ENCODE measurements at regions not wholly inside any gene's neighbourhood (a gene's known extent, or its start where the extent isn't known, plus 50 kb on each side); places are given as distances from the start of the nearest gene placed in this dataset.

DNA sequence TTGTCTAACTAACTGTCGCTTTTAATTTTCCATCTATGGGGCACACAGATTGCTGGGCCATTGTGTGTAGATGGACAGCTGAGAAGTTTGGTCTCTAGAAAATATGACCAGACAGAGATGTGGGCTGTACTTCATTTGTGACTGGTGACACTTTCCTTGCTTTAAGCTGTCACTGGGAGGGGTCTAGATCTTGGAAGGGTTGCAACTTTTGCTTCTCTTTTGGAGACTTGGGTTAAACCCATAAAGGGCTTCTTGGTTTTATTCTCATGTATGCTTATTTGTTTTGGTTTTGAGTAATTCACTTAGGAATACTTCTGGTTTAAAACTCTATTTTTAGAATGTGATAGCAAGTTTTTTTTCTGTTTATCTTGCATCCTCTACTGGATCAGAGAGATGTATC is 80.2 kb downstream of the ETS2 start:
- TF ChIP-seq, protein P1, sequence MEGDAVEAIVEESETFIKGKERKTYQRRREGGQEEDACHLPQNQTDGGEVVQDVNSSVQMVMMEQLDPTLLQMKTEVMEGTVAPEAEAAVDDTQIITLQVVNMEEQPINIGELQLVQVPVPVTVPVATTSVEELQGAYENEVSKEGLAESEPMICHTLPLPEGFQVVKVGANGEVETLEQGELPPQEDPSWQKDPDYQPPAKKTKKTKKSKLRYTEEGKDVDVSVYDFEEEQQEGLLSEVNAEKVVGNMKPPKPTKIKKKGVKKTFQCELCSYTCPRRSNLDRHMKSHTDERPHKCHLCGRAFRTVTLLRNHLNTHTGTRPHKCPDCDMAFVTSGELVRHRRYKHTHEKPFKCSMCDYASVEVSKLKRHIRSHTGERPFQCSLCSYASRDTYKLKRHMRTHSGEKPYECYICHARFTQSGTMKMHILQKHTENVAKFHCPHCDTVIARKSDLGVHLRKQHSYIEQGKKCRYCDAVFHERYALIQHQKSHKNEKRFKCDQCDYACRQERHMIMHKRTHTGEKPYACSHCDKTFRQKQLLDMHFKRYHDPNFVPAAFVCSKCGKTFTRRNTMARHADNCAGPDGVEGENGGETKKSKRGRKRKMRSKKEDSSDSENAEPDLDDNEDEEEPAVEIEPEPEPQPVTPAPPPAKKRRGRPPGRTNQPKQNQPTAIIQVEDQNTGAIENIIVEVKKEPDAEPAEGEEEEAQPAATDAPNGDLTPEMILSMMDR (conservative IDR thresholded peaks at IDR 0.05; ENCODE audit: low read depth, low read length): no peak
- no peak for TF ChIP-seq EZH2phosphoT487 (IDR thresholded peaks at IDR 0.05; ENCODE audit: borderline replicate concordance, low read length)
